Islet precursor cell (in vitro differentiated cells): ENCODE measurements at regions not wholly inside any gene's neighbourhood (a gene's known extent, or its start where the extent isn't known, plus 50 kb on each side); places are given as distances from the start of the nearest gene placed in this dataset.
A peak's percentile ranks its signal among the peaks of the same experiment; 100 is the strongest.

Source experiments
- DNase-seq: peaks from one replicate; pipeline ENCODE4 v3.0.0-alpha.2; 2018

DNA sequence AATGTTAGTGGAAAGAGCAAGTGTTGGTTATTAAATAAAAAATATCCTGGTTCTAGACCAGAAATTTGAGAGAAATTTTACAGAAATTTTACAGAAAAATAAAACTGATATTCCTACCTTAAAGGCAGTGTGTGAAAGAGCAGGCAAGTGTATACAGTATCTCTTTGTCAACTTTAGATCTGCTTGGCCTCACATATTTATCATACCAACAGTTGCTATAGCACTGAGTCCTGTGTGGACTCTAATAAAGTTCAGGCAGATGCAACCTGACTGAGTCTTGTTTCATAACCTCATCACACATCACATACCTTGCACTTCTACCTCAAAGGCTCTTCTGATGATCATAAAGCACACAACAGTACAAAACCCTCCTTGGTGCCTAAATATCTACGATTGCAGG lies 552.4 kb upstream of the PCDH15 start:
- DNase-seq = no peak

- DNase-seq = no peak
Observed at GRCh38 chr10:55351431-55351830, 550.4 kb upstream of the PCDH15 start.

- DNase-seq = no peak
Observed at GRCh38 chr10:55348534-55348933, 547.5 kb upstream of the PCDH15 start.

GRCh38 chr10:55330486-55330885 lies 529.5 kb upstream of the PCDH15 start:
- no peak for DNase-seq

GRCh38 chr10:55329796-55330195 lies 528.8 kb upstream of the PCDH15 start:
- DNase-seq = no peak

DNA sequence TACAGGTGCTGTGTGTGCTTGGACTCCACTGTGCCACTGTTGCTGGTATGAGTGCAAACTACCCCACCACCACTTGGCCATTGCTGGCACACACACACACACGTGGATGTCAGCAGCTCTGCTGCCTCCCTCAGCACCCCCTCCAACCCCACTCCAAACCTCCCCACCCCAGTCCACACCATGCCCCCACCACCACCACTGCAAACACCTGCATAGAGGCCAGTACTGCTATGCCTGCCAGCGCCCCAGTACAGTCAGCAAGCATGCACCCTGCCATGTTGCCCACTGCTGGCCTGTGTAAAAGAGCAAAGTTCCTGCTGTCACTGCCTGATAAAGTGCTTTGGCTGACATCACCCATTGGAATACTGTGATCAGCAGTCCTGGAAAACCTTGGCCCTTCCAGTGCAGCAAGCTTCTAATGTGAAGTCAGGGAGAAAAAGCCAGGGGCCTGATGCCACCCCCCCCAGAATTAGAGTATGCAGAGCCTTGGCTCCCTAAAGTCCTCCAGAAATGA lies 519.2 kb upstream of the PCDH15 start:
- no peak for DNase-seq

DNA sequence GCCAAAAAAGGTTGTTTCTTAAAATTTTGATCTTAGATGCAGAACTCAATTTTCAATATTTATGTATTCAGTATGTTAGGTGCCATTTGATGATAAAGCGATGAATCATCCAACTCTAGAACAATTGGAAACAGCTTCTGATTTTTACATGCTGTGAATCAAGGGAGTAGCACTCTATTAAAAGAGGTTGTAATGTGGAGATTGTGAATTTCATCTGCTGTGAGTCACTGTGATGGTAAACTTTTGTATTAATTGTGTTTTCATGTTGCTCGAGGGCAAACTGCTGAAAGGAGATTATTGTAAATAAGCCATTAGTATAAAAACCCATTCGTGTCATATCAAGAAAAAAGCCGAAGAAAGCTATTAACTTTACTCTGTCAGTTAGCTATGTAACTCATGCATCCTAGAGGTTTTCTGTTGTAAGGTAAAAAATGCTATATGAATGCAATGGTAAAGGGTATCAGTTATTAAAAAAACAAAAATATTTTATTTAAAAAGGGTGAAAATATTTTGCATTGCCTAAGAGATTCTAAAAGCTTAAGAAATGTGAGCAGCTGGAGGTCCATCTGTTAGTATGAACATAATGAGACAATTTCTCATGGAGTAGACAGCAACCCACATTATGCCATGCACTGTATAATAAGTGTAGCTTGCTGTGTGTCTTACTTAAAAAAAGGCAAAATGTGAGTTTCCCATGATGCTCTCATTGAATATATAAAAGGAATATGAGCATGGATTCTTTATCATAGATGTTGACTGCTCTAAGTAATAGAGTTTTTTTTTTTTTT lies 511.0 kb upstream of the PCDH15 start:
- DNase-seq = no peak

GRCh38 chr10:55310143-55310542 lies 509.1 kb upstream of the PCDH15 start:
- DNase-seq = no peak

- peak; percentile 76 for DNase-seq
Observed at GRCh38 chr10:55305285-55305684, 504.3 kb upstream of the PCDH15 start.

GRCh38 chr10:55287346-55287745 lies 486.3 kb upstream of the PCDH15 start:
- DNase-seq = no peak

GRCh38 chr10:55283031-55283430 lies 482.0 kb upstream of the PCDH15 start:
- peak; percentile 49 for DNase-seq

- no peak for DNase-seq
Observed at GRCh38 chr10:55280696-55281095, 479.7 kb upstream of the PCDH15 start.

DNA sequence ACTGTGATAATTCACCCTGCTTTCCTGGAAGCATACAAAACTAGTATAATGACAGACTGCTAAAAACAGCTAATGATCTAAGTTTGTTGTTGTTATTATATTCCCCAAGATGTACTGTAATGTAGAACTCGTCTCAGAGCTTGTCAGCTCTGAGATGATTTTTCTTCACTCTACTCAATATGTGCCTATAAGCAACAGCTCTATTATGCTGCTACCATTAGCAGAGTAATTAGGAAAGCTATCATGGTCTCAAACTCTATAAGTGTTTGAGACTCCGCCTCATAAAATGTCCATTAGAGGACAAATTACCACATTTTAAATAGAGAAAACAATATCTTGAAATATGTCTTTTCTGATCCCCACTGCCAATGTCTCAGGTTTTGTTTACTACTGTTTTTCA lies 476.5 kb upstream of the PCDH15 start:
- no peak for DNase-seq

- no peak for DNase-seq
Observed at GRCh38 chr10:55274367-55274766, 473.3 kb upstream of the PCDH15 start.

DNA sequence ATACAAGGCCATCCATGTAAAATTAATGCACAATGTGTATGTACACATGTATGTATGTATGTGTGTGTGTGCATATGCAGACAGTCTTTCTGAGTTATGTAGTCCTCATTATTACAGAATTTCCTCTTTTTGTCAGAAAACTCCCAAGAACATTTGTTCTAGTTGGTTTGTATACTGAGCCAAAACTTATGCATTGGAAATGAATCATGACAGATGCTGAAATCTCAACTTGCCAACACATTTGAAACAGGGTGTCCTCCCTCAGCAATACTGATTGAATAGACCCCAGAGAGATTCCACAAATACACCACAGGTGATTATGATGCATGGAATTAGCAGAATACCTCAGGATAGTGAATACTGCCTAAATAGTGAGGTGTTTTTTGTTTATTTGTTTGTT lies 472.9 kb upstream of the PCDH15 start:
- no peak for DNase-seq

GRCh38 chr10:55272886-55273285 lies 471.9 kb upstream of the PCDH15 start:
- DNase-seq = no peak

DNA sequence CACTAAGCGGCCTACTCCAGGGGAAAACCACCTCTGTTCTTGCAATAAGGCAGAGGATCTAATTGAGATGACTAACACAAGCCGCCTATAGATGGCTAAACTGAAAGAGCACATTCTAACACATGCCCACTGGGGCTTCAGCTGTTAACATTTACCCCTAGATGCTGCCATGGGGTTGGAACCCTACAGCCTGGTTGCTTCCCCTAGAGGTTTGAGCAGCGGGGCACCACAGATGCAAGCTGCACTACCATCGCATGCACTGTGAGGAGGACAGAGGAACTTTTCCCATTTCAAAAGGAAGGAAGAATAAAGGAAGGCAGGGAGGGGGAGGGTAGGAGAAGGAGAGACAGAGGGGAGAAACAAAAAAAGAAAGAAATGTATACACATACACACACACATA lies 465.8 kb upstream of the PCDH15 start:
- no peak for DNase-seq

- no peak for DNase-seq
Observed at GRCh38 chr10:55263327-55263726, 462.3 kb upstream of the PCDH15 start.

DNA sequence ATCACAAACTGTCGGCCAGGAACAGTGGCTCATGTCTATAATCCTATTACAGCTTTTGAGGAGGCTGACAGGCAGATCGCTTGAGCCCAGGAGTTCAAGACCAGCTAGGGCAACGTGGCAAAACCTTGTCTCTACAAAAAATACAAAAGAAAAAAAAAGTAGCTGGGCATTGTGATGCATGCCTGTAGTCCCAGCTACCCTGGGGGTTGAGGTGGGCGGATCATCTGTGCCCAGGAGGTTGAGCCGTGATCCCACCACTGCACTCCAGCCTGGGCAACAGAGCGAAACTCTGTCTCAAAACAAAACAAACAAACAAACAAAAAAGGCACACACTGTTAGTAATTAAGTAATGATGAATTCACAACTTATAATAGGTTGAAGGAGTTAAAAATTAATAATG lies 441.5 kb upstream of the PCDH15 start:
- DNase-seq = no peak

DNA sequence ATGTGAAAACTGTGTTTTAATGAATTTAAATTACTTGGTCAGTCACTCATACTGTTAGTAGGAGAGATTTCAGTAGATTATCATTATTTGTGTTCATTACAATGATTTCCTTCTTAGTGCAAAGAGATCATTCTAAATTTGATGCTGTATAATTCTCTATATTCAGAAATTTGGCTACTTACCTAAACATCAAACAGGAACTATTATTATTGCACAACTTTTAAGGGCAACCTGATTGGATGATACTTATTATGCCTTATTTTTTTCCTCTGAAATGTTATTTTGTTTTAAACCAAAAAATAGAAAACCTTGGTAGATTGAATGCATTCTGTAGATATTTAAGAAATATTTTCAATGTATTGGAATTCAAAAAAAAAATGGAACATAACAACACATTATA lies 436.4 kb upstream of the PCDH15 start:
- no peak for DNase-seq

DNA sequence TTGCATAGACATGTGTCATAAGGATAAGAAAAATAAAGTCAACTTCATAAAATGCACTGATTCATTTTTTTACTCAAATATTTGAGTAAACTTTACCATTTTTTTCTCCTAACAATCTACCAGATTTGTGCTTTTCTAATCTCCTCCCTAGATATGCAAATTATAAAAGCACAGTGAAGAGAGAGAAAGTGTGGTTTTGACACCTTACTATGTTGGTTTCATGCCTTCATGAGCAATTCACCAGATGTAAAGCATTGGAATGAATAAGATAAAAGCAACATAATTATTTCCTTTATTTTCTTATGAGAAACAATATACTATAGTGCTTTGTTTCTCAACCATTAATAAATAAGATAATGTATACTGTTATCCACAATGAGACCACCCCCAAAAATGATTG lies 432.5 kb upstream of the PCDH15 start:
- no peak for DNase-seq

DNA sequence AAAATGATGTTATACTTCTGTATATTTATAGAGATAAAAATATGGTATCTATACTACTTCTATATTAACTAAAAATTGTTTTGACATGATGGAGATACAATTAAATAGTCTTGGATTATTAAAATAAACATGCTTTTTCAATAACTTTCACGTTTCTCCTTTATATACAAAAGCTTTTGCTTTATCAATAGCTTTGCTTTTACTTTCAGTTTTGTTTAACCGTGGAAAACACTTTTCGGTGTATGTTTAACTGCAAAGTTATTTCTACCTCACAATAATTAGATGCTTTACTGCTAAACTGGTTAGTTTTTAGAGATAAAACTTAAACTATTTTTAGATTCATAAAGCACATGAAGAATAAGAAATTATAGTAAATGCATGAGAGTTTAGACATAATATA lies 432.1 kb upstream of the PCDH15 start:
- no peak for DNase-seq

- DNase-seq = no peak
Observed at GRCh38 chr10:55232553-55232952, 431.5 kb upstream of the PCDH15 start.

DNA sequence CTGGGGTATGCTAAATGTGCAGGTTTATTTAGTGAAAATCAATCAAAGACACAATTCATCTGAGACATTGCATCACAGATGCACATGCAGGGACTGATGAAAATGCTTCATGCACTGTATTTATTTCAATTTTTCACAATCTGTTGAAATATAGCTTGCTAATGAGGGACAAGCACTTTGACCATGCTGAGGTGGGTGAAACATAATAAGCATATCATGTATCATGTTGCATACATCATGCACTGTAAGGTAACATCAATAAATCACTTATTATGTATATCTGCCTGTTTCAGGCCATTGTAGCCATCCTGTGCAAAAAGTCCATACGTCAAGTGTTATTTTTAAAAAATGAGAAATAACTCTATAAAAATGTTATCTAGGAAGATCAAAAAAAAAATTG lies 426.9 kb upstream of the PCDH15 start:
- DNase-seq = no peak
